ENCODE measurements at regions not wholly inside any gene's neighbourhood (a gene's known extent, or its start where the extent isn't known, plus 50 kb on each side); places are given as distances from the start of the nearest gene placed in this dataset.

GRCh38 chr13:74644229-74644628, 510.0 kb upstream of the KLF12 start:
- TF ChIP-seq, protein P1, sequence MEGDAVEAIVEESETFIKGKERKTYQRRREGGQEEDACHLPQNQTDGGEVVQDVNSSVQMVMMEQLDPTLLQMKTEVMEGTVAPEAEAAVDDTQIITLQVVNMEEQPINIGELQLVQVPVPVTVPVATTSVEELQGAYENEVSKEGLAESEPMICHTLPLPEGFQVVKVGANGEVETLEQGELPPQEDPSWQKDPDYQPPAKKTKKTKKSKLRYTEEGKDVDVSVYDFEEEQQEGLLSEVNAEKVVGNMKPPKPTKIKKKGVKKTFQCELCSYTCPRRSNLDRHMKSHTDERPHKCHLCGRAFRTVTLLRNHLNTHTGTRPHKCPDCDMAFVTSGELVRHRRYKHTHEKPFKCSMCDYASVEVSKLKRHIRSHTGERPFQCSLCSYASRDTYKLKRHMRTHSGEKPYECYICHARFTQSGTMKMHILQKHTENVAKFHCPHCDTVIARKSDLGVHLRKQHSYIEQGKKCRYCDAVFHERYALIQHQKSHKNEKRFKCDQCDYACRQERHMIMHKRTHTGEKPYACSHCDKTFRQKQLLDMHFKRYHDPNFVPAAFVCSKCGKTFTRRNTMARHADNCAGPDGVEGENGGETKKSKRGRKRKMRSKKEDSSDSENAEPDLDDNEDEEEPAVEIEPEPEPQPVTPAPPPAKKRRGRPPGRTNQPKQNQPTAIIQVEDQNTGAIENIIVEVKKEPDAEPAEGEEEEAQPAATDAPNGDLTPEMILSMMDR (IDR thresholded peaks at IDR 0.05 in 8 of 11, conservative IDR thresholded peaks at IDR 0.05 in 3 of 11): no peak
- no peak for TF ChIP-seq POLR2AphosphoS5 (IDR thresholded peaks at IDR 0.05)
- no peak for TF ChIP-seq POLR2A (IDR thresholded peaks at IDR 0.05)

Measured in spleen (tissue), 7 donors.